Neural crest cell (in vitro differentiated cells): ENCODE measurements at regions not wholly inside any gene's neighbourhood (a gene's known extent, or its start where the extent isn't known, plus 50 kb on each side); places are given as distances from the start of the nearest gene placed in this dataset.

ENCODE experiments used
- DNase-seq: peaks from one replicate; pipeline ENCODE4 v3.0.0; 2021; ENCODE audit warnings: low read depth, mixed read lengths, low spot score
- H3K27ac Mint-ChIP-seq: one replicate; pipeline ENCODE4 v1.8.0; 2021; ENCODE audit warnings: mild to moderate bottlenecking, mixed read lengths; ENCODE audit not compliant: unreplicated experiment
- H3K27me3 Mint-ChIP-seq: 2 replicates; pipeline ENCODE4 v1.8.0; 2021; ENCODE audit warnings: low read depth, mild to moderate bottlenecking, mixed read lengths
- H3K36me3 Mint-ChIP-seq: 2 replicates; pipeline ENCODE4 v1.8.0; 2021; ENCODE audit warnings: low read depth, mild to moderate bottlenecking, mixed read lengths
- H3K4me1 Mint-ChIP-seq: 2 replicates; pipeline ENCODE4 v1.8.0; 2021; ENCODE audit warnings: mixed read lengths
- H3K4me3 Mint-ChIP-seq: one replicate; pipeline ENCODE4 v1.8.0; 2021; ENCODE audit warnings: mild to moderate bottlenecking, mixed read lengths
- H3K9me3 Mint-ChIP-seq: 2 replicates; pipeline ENCODE4 v1.8.0; 2021; ENCODE audit warnings: mixed read lengths
- TF ChIP-seq, protein P1 (sequence below): fragments of 200-600 bp; sonication (generic); conservative IDR thresholded peaks from 2 replicates; pipeline ENCODE4 v1.5.0; 2021; ENCODE audit warnings: antibody characterized with exemption, mild to moderate bottlenecking

DNA sequence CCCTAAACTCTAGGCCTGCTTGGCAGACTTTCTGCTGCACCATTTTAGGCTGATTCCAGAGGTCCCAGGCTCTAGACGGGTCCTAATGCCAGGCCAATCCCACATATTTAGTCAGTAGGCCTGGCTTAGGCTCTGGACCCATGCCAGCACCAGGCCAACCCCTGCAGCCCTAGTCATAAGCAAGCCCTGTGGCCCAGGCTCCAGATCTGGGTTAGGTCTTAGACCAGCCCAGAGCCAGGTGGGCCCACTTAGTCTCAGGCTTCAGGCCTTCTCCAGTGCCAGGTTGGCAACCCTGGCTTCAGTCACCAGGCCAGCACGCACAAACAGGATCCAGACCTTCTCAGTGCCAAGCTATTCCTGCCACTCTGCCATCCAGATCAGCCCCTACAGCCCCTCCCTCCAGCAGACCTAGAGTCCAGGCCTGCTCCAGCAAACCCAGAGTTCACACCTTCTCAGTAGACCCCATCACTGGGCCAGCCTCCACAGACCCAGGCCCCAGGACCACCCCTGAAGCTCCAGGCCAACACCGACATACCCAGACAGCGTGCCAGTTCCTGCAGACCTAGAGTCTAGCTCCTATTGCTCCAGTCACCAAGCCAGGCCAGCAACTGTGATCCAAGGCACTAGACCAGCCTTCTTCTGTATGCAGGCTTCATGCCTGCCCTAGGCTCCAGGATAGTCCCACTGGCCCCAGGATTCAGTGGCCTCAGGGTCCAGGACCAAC lies 467.6 kb downstream of the RWDD3 start:
- no peak for DNase-seq
- Mint-ChIP-seq H3K4me3 (no peak overlapping the region), H3K9me3 (peaks cover 20% of the 10 kb centered on the region), H3K4me1 (no peaks in the 10 kb centered on the region), H3K36me3 (peaks cover 16% of the 10 kb centered on the region), H3K27me3 (no peaks in the 10 kb centered on the region), H3K27ac (no peak overlapping the region)
- TF ChIP-seq, protein P1, sequence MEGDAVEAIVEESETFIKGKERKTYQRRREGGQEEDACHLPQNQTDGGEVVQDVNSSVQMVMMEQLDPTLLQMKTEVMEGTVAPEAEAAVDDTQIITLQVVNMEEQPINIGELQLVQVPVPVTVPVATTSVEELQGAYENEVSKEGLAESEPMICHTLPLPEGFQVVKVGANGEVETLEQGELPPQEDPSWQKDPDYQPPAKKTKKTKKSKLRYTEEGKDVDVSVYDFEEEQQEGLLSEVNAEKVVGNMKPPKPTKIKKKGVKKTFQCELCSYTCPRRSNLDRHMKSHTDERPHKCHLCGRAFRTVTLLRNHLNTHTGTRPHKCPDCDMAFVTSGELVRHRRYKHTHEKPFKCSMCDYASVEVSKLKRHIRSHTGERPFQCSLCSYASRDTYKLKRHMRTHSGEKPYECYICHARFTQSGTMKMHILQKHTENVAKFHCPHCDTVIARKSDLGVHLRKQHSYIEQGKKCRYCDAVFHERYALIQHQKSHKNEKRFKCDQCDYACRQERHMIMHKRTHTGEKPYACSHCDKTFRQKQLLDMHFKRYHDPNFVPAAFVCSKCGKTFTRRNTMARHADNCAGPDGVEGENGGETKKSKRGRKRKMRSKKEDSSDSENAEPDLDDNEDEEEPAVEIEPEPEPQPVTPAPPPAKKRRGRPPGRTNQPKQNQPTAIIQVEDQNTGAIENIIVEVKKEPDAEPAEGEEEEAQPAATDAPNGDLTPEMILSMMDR = no peak

DNA sequence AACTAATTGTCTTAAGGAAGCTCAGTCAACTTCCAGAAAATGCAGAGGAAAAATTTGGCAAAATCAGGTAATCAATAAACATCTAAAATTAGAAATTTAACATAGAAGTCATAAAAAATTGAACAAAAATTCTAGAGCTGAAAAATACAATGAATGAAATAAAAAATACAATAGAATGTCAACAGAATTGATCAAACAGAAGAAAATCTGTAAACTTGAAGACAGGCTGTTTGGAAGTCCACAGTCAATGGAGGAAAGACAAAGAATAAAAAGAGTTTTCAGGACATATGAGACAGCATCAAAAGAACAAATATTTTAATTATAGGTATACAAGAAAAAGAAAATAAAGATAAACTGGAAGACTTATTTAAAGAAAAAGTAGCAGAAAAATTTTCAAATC lies 469.0 kb downstream of the RWDD3 start:
- no peak overlapping the region for H3K4me3 Mint-ChIP-seq
- no peaks in the 10 kb centered on the region for H3K27me3 Mint-ChIP-seq
- TF ChIP-seq, protein P1 = no peak
- peaks cover 20% of the 10 kb centered on the region for H3K9me3 Mint-ChIP-seq
- DNase-seq = no peak
- H3K4me1 Mint-ChIP-seq = no peaks in the 10 kb centered on the region
- no peak overlapping the region for H3K27ac Mint-ChIP-seq
- H3K36me3 Mint-ChIP-seq = peaks cover 16% of the 10 kb centered on the region

DNA sequence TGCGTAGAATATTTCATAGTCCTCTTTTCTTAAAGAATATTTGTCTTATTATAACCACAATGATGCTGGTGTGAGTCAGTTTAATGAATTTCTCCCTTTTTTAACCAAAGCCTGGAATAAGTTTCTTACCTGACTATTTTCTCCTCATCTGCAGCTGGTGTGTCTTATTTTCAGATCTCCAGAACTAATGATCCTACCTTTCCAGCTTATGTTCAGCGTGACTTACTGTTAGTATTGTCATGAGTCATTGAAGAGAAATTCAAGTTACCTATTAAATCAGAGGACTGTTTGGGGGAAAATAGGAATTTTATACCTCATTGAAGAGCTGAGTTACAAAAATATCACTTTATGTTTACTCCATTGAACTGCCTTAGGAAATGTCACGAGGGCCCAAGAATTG lies 482.1 kb downstream of the RWDD3 start:
- no peak for DNase-seq
- no peak overlapping the region for H3K4me3 Mint-ChIP-seq
- no peaks in the 10 kb centered on the region for H3K4me1 Mint-ChIP-seq
- H3K27me3 Mint-ChIP-seq = no peaks in the 10 kb centered on the region
- peaks cover 2% of the 10 kb centered on the region for H3K9me3 Mint-ChIP-seq
- H3K27ac Mint-ChIP-seq = no peak overlapping the region
- TF ChIP-seq, protein P1 = no peak
- H3K36me3 Mint-ChIP-seq = no peaks in the 10 kb centered on the region

DNA sequence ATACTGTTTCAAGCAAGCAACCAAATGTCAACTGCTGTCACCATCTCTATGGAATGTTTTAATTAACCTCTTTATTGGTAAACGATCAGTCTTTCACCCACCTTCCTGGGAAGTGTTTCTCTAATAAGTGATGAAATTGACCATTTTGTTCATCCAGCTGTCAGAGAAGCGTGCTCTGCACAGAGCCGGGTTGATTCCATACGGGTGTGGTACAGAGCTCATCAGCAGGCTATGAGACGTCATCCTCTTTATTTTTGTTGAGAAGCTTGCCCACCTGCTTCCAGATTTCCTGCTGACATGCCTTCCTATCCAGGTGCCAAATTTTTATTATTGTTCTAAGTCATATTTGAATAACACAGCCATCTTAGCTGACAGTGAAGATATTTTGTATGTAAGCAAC lies 482.5 kb downstream of the RWDD3 start:
- Mint-ChIP-seq H3K4me3 (no peak overlapping the region), H3K27me3 (no peaks in the 10 kb centered on the region), H3K36me3 (no peaks in the 10 kb centered on the region), H3K9me3 (peaks cover 2% of the 10 kb centered on the region), H3K27ac (no peak overlapping the region), H3K4me1 (no peaks in the 10 kb centered on the region)
- no peak for DNase-seq
- TF ChIP-seq, protein P1 = no peak

DNA sequence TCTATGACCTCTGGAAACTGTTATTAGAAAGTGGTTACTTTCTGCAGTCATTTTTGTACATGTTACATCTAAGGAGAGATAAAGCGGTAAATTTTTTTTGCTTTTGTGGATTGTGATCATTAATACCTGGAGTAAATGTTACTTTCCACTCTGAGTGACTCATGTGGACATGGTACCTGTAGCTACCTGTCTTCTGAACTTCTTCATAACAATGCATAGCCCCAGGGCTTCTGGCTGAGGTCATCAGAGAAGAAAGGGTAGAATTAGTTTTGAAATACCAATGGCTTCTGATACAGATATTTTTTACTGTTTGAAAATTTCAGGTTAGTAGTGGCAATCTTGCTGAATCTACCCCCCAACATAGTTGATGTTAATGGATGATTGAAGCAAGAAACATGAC lies 489.3 kb downstream of the RWDD3 start:
- Mint-ChIP-seq H3K9me3 (peaks cover 2% of the 10 kb centered on the region), H3K36me3 (no peaks in the 10 kb centered on the region), H3K4me1 (no peaks in the 10 kb centered on the region), H3K27ac (no peak overlapping the region), H3K4me3 (no peak overlapping the region), H3K27me3 (no peaks in the 10 kb centered on the region)
- no peak for DNase-seq
- TF ChIP-seq, protein P1 = no peak
